ENCODE measurements at regions not wholly inside any gene's neighbourhood (a gene's known extent, or its start where the extent isn't known, plus 50 kb on each side); places are given as distances from the start of the nearest gene placed in this dataset.

DNA sequence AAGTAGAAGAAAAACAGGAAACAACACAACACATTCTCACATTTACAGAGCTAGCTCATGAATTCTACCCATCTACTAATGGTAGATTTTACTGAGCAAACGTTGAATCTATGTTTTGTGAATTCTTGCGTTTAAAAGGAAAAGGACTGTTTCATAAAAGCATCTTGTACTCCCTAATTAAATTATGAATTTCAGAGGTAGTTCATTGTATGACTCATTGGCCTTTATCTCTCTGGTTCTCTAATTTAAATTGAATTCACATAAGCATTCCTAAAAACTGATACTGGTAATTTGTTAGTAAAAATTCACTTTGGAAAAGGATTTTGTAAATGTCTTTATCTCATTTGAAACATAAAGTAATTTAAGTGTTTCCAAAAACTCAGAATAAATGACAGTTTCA, 687.3 kb downstream of the BRINP3 start:
- TF ChIP-seq EP300 (IDR thresholded peaks at IDR 0.05; ENCODE audit: borderline replicate concordance) (no peak), TEAD4 (IDR thresholded peaks at IDR 0.05) (no peak), FOXM1 (IDR thresholded peaks at IDR 0.05; ENCODE audit: borderline replicate concordance, low read depth) (no peak), EGR1 (IDR thresholded peaks at IDR 0.05) (no peak), YY1 (IDR thresholded peaks at IDR 0.05; ENCODE audit: low read depth) (no peak), NFIC (IDR thresholded peaks at IDR 0.05) (no peak), TAF1 (IDR thresholded peaks at IDR 0.05; ENCODE audit: low read depth) (no peak), RAD21 (IDR thresholded peaks at IDR 0.05; ENCODE audit: low read depth) (no peak), CEBPB (IDR thresholded peaks at IDR 0.05) (no peak)
- TF ChIP-seq, protein P1, sequence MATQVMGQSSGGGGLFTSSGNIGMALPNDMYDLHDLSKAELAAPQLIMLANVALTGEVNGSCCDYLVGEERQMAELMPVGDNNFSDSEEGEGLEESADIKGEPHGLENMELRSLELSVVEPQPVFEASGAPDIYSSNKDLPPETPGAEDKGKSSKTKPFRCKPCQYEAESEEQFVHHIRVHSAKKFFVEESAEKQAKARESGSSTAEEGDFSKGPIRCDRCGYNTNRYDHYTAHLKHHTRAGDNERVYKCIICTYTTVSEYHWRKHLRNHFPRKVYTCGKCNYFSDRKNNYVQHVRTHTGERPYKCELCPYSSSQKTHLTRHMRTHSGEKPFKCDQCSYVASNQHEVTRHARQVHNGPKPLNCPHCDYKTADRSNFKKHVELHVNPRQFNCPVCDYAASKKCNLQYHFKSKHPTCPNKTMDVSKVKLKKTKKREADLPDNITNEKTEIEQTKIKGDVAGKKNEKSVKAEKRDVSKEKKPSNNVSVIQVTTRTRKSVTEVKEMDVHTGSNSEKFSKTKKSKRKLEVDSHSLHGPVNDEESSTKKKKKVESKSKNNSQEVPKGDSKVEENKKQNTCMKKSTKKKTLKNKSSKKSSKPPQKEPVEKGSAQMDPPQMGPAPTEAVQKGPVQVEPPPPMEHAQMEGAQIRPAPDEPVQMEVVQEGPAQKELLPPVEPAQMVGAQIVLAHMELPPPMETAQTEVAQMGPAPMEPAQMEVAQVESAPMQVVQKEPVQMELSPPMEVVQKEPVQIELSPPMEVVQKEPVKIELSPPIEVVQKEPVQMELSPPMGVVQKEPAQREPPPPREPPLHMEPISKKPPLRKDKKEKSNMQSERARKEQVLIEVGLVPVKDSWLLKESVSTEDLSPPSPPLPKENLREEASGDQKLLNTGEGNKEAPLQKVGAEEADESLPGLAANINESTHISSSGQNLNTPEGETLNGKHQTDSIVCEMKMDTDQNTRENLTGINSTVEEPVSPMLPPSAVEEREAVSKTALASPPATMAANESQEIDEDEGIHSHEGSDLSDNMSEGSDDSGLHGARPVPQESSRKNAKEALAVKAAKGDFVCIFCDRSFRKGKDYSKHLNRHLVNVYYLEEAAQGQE (IDR thresholded peaks at IDR 0.05; ENCODE audit: low read depth): no peak
- TF ChIP-seq, protein P2, sequence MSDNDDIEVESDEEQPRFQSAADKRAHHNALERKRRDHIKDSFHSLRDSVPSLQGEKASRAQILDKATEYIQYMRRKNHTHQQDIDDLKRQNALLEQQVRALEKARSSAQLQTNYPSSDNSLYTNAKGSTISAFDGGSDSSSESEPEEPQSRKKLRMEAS (IDR thresholded peaks at IDR 0.05): no peak
